Astrocyte (in vitro differentiated cells and primary cell): ENCODE measurements at regions not wholly inside any gene's neighbourhood (a gene's known extent, or its start where the extent isn't known, plus 50 kb on each side); places are given as distances from the start of the nearest gene placed in this dataset.

ENCODE experiments used
- EZH2 ChIP-seq: IDR thresholded peaks from 2 replicates; pipeline ENCODE4 v1.6.1; 2012; ENCODE audit warnings: mild to moderate bottlenecking, low read length, inconsistent platforms; ENCODE audit not compliant: insufficient read depth
- TF ChIP-seq, protein P1 (sequence below): IDR thresholded peaks from 2 replicates; pipeline ENCODE4 v1.5.1; 2011; ENCODE audit warnings: low read depth, mild to moderate bottlenecking, inconsistent platforms, low read length, moderate library complexity; ENCODE audit not compliant: insufficient read depth

DNA sequence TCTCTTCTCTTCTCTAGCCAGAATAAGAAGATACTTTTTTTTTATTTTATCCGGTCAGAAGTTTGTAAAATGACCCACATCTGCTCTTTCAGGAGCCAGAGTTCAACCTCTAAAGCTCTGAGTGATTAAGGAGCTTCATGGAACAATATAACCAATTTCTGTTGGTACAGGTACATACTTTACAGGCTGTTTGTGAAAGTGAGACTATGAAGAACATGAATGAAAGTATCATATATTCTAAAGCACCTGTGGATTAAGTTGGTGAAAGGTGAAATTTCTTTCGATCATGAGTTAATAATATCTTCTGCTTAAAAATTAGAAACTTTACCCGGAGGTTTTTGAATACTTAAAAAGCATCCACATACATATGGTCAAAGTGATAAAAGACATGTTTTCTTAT lies 65.2 kb downstream of the DMRT2 start:
- TF ChIP-seq, protein P1, sequence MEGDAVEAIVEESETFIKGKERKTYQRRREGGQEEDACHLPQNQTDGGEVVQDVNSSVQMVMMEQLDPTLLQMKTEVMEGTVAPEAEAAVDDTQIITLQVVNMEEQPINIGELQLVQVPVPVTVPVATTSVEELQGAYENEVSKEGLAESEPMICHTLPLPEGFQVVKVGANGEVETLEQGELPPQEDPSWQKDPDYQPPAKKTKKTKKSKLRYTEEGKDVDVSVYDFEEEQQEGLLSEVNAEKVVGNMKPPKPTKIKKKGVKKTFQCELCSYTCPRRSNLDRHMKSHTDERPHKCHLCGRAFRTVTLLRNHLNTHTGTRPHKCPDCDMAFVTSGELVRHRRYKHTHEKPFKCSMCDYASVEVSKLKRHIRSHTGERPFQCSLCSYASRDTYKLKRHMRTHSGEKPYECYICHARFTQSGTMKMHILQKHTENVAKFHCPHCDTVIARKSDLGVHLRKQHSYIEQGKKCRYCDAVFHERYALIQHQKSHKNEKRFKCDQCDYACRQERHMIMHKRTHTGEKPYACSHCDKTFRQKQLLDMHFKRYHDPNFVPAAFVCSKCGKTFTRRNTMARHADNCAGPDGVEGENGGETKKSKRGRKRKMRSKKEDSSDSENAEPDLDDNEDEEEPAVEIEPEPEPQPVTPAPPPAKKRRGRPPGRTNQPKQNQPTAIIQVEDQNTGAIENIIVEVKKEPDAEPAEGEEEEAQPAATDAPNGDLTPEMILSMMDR: no peak
- no peak for TF ChIP-seq EZH2
